GM12891 (cell line): ENCODE measurements at regions not wholly inside any gene's neighbourhood (a gene's known extent, or its start where the extent isn't known, plus 50 kb on each side); places are given as distances from the start of the nearest gene placed in this dataset.

ENCODE experiments used
- POLR2A ChIP-seq: IDR thresholded peaks from 2 replicates; pipeline ENCODE4 v1.6.1; 2011; ENCODE audit warnings: low read depth, low read length, control low read depth
- POLR2AphosphoS5 ChIP-seq: IDR thresholded peaks from 2 replicates; pipeline ENCODE4 v1.6.1; 2011; ENCODE audit warnings: low read depth, low read length, control low read depth
- POU2F2 ChIP-seq: IDR thresholded peaks from 2 replicates; pipeline ENCODE4 v1.6.1; 2011; ENCODE audit warnings: low read depth, mild to moderate bottlenecking, control low read depth, low read length, moderate library complexity
- TAF1 ChIP-seq: IDR thresholded peaks from 2 replicates; pipeline ENCODE4 v1.6.1; 2011; ENCODE audit warnings: low read depth, low read length, control low read depth

- TF ChIP-seq POLR2A (no peak), POU2F2 (no peak), POLR2AphosphoS5 (no peak), TAF1 (no peak)
Measured at GRCh38 chr10:42952349-42952748, 124.5 kb upstream of the RET start.
